ENCODE measurements at regions not wholly inside any gene's neighbourhood (a gene's known extent, or its start where the extent isn't known, plus 50 kb on each side); places are given as distances from the start of the nearest gene placed in this dataset.

- Histone ChIP-seq H2AFZ (ENCODE audit: low read depth, low read length) (no peak overlapping the region), H4K20me1 (ENCODE audit: insufficient read depth) (no peaks in the 10 kb centered on the region), H3K9ac (ENCODE audit: low read length) (no peak overlapping the region), H3K4me3 (ENCODE audit: low read length) (no peak overlapping the region), H3K36me3 (ENCODE audit: insufficient read depth, low read length) (no peaks in the 10 kb centered on the region), H3K27ac (ENCODE audit: low read length) (no peak overlapping the region), H3K9me3 (ENCODE audit: low read length) (no peaks in the 10 kb centered on the region), H3K4me2 (ENCODE audit: low read length) (no peak overlapping the region), H3K27me3 (ENCODE audit: insufficient read depth, low read depth, low read length) (no peaks in the 10 kb centered on the region), H3K9me2 (ENCODE audit: insufficient read depth, low read length) (no peaks in the 10 kb centered on the region), H3F3A (ENCODE audit: insufficient read depth, low read length, poor library complexity, severe bottlenecking) (no peaks in the 10 kb centered on the region), H3K79me2 (replicated peaks; ENCODE audit: insufficient read depth, low read length) (no peaks in the 10 kb centered on the region)
- TF ChIP-seq RAD21 (conservative IDR thresholded peaks at IDR 0.05): no peak
- TF ChIP-seq EP300 (conservative IDR thresholded peaks at IDR 0.05; ENCODE audit: poor library complexity, severe bottlenecking): no peak
- TF ChIP-seq SMC3 (conservative IDR thresholded peaks at IDR 0.05; ENCODE audit: poor library complexity): no peak
- TF ChIP-seq EZH2 (IDR thresholded peaks at IDR 0.05; ENCODE audit: borderline replicate concordance, insufficient read depth, low read length, poor library complexity, severe bottlenecking): no peak
- TF ChIP-seq, protein P1, sequence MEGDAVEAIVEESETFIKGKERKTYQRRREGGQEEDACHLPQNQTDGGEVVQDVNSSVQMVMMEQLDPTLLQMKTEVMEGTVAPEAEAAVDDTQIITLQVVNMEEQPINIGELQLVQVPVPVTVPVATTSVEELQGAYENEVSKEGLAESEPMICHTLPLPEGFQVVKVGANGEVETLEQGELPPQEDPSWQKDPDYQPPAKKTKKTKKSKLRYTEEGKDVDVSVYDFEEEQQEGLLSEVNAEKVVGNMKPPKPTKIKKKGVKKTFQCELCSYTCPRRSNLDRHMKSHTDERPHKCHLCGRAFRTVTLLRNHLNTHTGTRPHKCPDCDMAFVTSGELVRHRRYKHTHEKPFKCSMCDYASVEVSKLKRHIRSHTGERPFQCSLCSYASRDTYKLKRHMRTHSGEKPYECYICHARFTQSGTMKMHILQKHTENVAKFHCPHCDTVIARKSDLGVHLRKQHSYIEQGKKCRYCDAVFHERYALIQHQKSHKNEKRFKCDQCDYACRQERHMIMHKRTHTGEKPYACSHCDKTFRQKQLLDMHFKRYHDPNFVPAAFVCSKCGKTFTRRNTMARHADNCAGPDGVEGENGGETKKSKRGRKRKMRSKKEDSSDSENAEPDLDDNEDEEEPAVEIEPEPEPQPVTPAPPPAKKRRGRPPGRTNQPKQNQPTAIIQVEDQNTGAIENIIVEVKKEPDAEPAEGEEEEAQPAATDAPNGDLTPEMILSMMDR (IDR thresholded peaks at IDR 0.05; ENCODE audit: poor library complexity, severe bottlenecking): no peak
- TF ChIP-seq, protein P2, sequence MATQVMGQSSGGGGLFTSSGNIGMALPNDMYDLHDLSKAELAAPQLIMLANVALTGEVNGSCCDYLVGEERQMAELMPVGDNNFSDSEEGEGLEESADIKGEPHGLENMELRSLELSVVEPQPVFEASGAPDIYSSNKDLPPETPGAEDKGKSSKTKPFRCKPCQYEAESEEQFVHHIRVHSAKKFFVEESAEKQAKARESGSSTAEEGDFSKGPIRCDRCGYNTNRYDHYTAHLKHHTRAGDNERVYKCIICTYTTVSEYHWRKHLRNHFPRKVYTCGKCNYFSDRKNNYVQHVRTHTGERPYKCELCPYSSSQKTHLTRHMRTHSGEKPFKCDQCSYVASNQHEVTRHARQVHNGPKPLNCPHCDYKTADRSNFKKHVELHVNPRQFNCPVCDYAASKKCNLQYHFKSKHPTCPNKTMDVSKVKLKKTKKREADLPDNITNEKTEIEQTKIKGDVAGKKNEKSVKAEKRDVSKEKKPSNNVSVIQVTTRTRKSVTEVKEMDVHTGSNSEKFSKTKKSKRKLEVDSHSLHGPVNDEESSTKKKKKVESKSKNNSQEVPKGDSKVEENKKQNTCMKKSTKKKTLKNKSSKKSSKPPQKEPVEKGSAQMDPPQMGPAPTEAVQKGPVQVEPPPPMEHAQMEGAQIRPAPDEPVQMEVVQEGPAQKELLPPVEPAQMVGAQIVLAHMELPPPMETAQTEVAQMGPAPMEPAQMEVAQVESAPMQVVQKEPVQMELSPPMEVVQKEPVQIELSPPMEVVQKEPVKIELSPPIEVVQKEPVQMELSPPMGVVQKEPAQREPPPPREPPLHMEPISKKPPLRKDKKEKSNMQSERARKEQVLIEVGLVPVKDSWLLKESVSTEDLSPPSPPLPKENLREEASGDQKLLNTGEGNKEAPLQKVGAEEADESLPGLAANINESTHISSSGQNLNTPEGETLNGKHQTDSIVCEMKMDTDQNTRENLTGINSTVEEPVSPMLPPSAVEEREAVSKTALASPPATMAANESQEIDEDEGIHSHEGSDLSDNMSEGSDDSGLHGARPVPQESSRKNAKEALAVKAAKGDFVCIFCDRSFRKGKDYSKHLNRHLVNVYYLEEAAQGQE (IDR thresholded peaks at IDR 0.05; ENCODE audit: borderline replicate concordance): no peak
These were observed 106.0 kb downstream of the TRIM29 start for GRCh38 chr11:120031612-120032600.

DNA sequence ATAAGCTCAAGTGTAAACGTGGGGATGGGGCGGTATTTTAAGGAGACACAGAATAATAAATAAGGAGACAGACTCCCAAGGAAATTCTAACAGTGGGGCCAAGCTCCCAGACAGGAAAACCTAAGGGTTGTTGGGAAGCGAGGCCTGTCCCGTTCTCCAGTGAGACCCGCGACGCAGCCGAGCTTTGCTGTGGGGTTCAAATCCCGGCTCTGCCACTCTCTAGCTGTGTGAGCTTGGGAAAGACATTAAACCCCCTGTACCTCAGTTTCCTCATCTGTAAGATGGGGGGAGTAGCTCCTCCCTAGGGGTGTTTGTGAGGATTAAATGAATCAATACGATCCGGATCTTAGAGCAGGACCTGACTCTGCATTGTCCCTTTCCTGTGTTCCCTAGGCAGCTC lies 106.8 kb downstream of the TRIM29 start:
- Histone ChIP-seq H2AFZ (ENCODE audit: low read depth, low read length) (no peak overlapping the region), H3K27me3 (ENCODE audit: insufficient read depth, low read depth, low read length) (no peaks in the 10 kb centered on the region), H4K20me1 (ENCODE audit: insufficient read depth) (no peaks in the 10 kb centered on the region), H3K9ac (ENCODE audit: low read length) (no peak overlapping the region), H3K4me3 (ENCODE audit: low read length) (no peak overlapping the region), H3K36me3 (ENCODE audit: insufficient read depth, low read length) (no peaks in the 10 kb centered on the region), H3F3A (ENCODE audit: insufficient read depth, low read length, poor library complexity, severe bottlenecking) (no peaks in the 10 kb centered on the region), H3K4me2 (ENCODE audit: low read length) (no peak overlapping the region), H3K79me2 (replicated peaks; ENCODE audit: insufficient read depth, low read length) (no peaks in the 10 kb centered on the region), H3K9me3 (ENCODE audit: low read length) (no peaks in the 10 kb centered on the region), H3K9me2 (ENCODE audit: insufficient read depth, low read length) (no peaks in the 10 kb centered on the region), H3K27ac (ENCODE audit: low read length) (no peak overlapping the region)
- TF ChIP-seq RAD21 (conservative IDR thresholded peaks at IDR 0.05) (no peak), TAF1 (IDR thresholded peaks at IDR 0.05; ENCODE audit: low read depth) (no peak), SMC3 (conservative IDR thresholded peaks at IDR 0.05; ENCODE audit: poor library complexity) (no peak), POLR2AphosphoS5 (IDR thresholded peaks at IDR 0.05) (no peak), EZH2 (IDR thresholded peaks at IDR 0.05; ENCODE audit: borderline replicate concordance, insufficient read depth, low read length, poor library complexity, severe bottlenecking) (no peak), MXI1 (conservative IDR thresholded peaks at IDR 0.05; ENCODE audit: poor library complexity, severe bottlenecking) (no peak)
- TF ChIP-seq, protein P1 (IDR thresholded peaks at IDR 0.05; ENCODE audit: poor library complexity, severe bottlenecking): no peak
- TF ChIP-seq, protein P2 (IDR thresholded peaks at IDR 0.05; ENCODE audit: borderline replicate concordance): no peak
